Endothelial cell of umbilical vein (primary cell): ENCODE measurements at regions not wholly inside any gene's neighbourhood (a gene's known extent, or its start where the extent isn't known, plus 50 kb on each side); places are given as distances from the start of the nearest gene placed in this dataset.

Experiments
- BruUV-seq: library from RNA; stranded (reverse); fragments of 400-500 nt; replicated peaks from 2 replicates; lab custom pipeline; 2021; lab: Mats Ljungman, UMichigan
- CTCF ChIA-PET: fragments of 300-600, 350-600 bp; sonication (Branson Sonifier 250); formaldehyde crosslinking; loops from one replicate; lab custom pipeline; 2021; ENCODE audit warnings: antibody characterized with exemption, inconsistent platforms; lab: Charles Lee
- POLR2A ChIA-PET: fragments of 300-600, 350-600 bp; sonication (Branson Sonifier 250); formaldehyde crosslinking; loops from one replicate; lab custom pipeline; 2021; ENCODE audit warnings: antibody characterized with exemption, inconsistent platforms; lab: Charles Lee
- DNase-seq: peaks from one replicate; pipeline ENCODE4 v3.0.0-alpha.2; 2011; ENCODE audit warnings: low read depth, low spot score
- FAIRE-seq: peaks from 2 replicates; lab custom pipeline; 2011; peaks lifted over from hg19 to GRCh38; lab: Jason Lieb, UNC
- H2AFZ ChIP-seq: 2 replicates; pipeline ENCODE4 v1.6.0; 2012; ENCODE audit warnings: low read depth, low read length, control low read depth, inconsistent platforms
- H3K27ac ChIP-seq: 2 replicates; pipeline ENCODE4 v1.5.1; 2011; ENCODE audit warnings: low read depth, mild to moderate bottlenecking, control low read depth, low read length, moderate library complexity; ENCODE audit not compliant: insufficient read depth
- H3K27me3 ChIP-seq, 2 experiments: 2 replicates each; pipeline versions ENCODE4 v1.6.0 to v1.6.1; 2011; ENCODE audit warnings: low read length in 2 of 2, mixed read lengths in 1 of 2; ENCODE audit not compliant: control insufficient read depth in 2 of 2, insufficient read depth in 2 of 2
- H3K36me3 ChIP-seq, 2 experiments: 2 replicates in 1 of 2; 3 replicates in 1 of 2; pipeline ENCODE4 v1.5.1; 2011; ENCODE audit warnings: low read length in 2 of 2, mild to moderate bottlenecking in 1 of 2, moderate library complexity in 1 of 2; ENCODE audit not compliant: control insufficient read depth in 2 of 2, insufficient read depth in 2 of 2; ENCODE audit errors: extremely low read depth in 1 of 2
- H3K4me1 ChIP-seq: 3 replicates; pipeline ENCODE4 v1.5.1; 2011; ENCODE audit warnings: mild to moderate bottlenecking, low read length; ENCODE audit not compliant: control insufficient read depth, insufficient read depth; ENCODE audit errors: extremely low read depth
- H3K4me2 ChIP-seq: 2 replicates; pipeline ENCODE4 v1.6.1; 2011; ENCODE audit warnings: low read length, control low read depth, mixed read lengths; ENCODE audit not compliant: insufficient read depth
- H3K4me3 ChIP-seq, 3 experiments: fragments of 200-600 bp in 1 of 3; sonication (generic), shearing (Covaris generic) in 1 of 3; replicated peaks in 1 of 3; 2 replicates each; pipeline ENCODE4 v1.5.1; 2011 to 2016; ENCODE audit warnings: control low read depth in 3 of 3, low read length in 3 of 3, mild to moderate bottlenecking in 2 of 3, inconsistent platforms in 1 of 3, low read depth in 1 of 3, moderate library complexity in 1 of 3; ENCODE audit not compliant: insufficient read depth in 1 of 3
- H3K79me2 ChIP-seq: 2 replicates; pipeline ENCODE4 v1.6.0; 2012; ENCODE audit warnings: low read length, inconsistent platforms; ENCODE audit not compliant: control insufficient read depth, insufficient read depth
- H3K9ac ChIP-seq: replicated peaks from 2 replicates; pipeline ENCODE3; 2011; ENCODE audit warnings: low read length, control low read depth; ENCODE audit not compliant: insufficient read depth; ENCODE audit errors: extremely low read depth
- H3K9me1 ChIP-seq: replicated peaks from 3 replicates; pipeline ENCODE4 v1.6.0; 2011; ENCODE audit warnings: mild to moderate bottlenecking, low read length; ENCODE audit not compliant: control insufficient read depth, insufficient read depth; ENCODE audit errors: extremely low read depth
- H3K9me3 ChIP-seq: replicated peaks from 2 replicates; pipeline ENCODE4 v1.5.1; 2012; ENCODE audit warnings: low read length, inconsistent platforms; ENCODE audit not compliant: control insufficient read depth, insufficient read depth
- H4K20me1 ChIP-seq: replicated peaks from 2 replicates; pipeline ENCODE3; 2011; ENCODE audit warnings: mild to moderate bottlenecking, low read length; ENCODE audit not compliant: control insufficient read depth, insufficient read depth; ENCODE audit errors: extremely low read depth
- CTCF ChIP-seq, 2 donors: IDR thresholded peaks; 1 replicate in 1 of 2; 2 replicates in 1 of 2; pipeline ENCODE4 v1.5.1; 2011; ENCODE audit warnings: low read length in 2 of 2, mild to moderate bottlenecking in 2 of 2, moderate library complexity in 2 of 2, control low read depth in 1 of 2, inconsistent platforms in 1 of 2, low read depth in 1 of 2; ENCODE audit not compliant: insufficient read depth in 1 of 2; ENCODE audit errors: extremely low read depth in 1 of 2
- FOS ChIP-seq: IDR thresholded peaks from 2 replicates; pipeline ENCODE4 v1.6.1; 2011; ENCODE audit warnings: mild to moderate bottlenecking, low read length, moderate library complexity, borderline replicate concordance; ENCODE audit not compliant: insufficient read depth
- MAX ChIP-seq: IDR thresholded peaks from 2 replicates; pipeline ENCODE4 v1.6.1; 2011; ENCODE audit not compliant: insufficient read depth, insufficient read length
- MYC ChIP-seq: IDR thresholded peaks from one replicate; pipeline ENCODE4 v1.6.1; 2011; ENCODE audit warnings: mild to moderate bottlenecking, low read depth, low read length
- POLR2A ChIP-seq: IDR thresholded peaks from 2 replicates; pipeline ENCODE4 v1.6.1; 2012; ENCODE audit warnings: low read depth, mild to moderate bottlenecking, control low read depth, low read length
- POLR2AphosphoS5 ChIP-seq: IDR thresholded peaks from 2 replicates; pipeline ENCODE4 v1.6.1; 2012; ENCODE audit warnings: low read depth, mild to moderate bottlenecking, control low read depth, low read length, moderate library complexity; ENCODE audit not compliant: insufficient read depth
- dilution Hi-C: fragments of 300-500 bp; cut with MboI; formaldehyde crosslinking; loops from one replicate; pipeline ENCODE4 v1.15.0; 2019; ENCODE audit warnings: low sequenced_read_pairs; ENCODE audit not compliant: extremely low pct_ligation_motif_present
- intact Hi-C: fragments of 100-400 bp; cut with micrococcal nuclease; formaldehyde crosslinking; loops from one replicate; pipeline ENCODE4 v1.10.0; 2022

- intact Hi-C loops (no loop called here), dilution Hi-C loops (no loop called here)
- Histone ChIP-seq H4K20me1 (no peaks in the 10 kb centered on the region), H3K9ac (no peak overlapping the region), H3K4me1 (no peaks in the 10 kb centered on the region), H3K27ac (no peak overlapping the region), H3K9me1 (no peaks in the 10 kb centered on the region), H3K4me3 (no peak overlapping the region), H3K4me2 (no peak overlapping the region), H3K79me2 (no peaks in the 10 kb centered on the region), H2AFZ (no peak overlapping the region), H3K36me3 (no peaks in the 10 kb centered on the region), H3K27me3 (no peaks in the 10 kb centered on the region), H3K9me3 (no peaks in the 10 kb centered on the region)
- no peak for DNase-seq
- TF ChIP-seq CTCF (IDR thresholded peaks at IDR 0.05; ENCODE audit: extremely low read depth in 1 of 2, insufficient read depth in 1 of 2, low read depth in 1 of 2, low read length in 2 of 2) (no peak), MAX (no peak)
- ChIA-PET POLR2A (no interaction called here), CTCF (no interaction called here)
- no TSS peak for BruUV-seq
- FAIRE-seq, result no peak
These were observed 153.7 kb upstream of the FGF13 start for GRCh38 chrX:138865093-138865649.

- dilution Hi-C loops, result no loop called here
- FAIRE-seq, result no peak
These were observed 147.9 kb upstream of the FGF13 start for GRCh38 chrX:138859421-138859820.

More at GRCh38 chrX:138859421-138859820, 147.9 kb upstream of the FGF13 start:
- Histone ChIP-seq H3K4me2 (no peak overlapping the region), H3K9me1 (no peaks in the 10 kb centered on the region), H3K4me3 (no peak overlapping the region), H3K27me3 (no peaks in the 10 kb centered on the region), H3K9me3 (no peaks in the 10 kb centered on the region), H2AFZ (no peak overlapping the region), H3K36me3 (no peaks in the 10 kb centered on the region), H3K4me1 (no peaks in the 10 kb centered on the region), H3K9ac (no peak overlapping the region), H3K27ac (no peak overlapping the region), H4K20me1 (no peaks in the 10 kb centered on the region), H3K79me2 (no peaks in the 10 kb centered on the region)
- intact Hi-C loops, result no loop called here
- no peak for TF ChIP-seq POLR2AphosphoS5
- no peak for TF ChIP-seq MYC
- TF ChIP-seq FOS, result no peak
- no peak for TF ChIP-seq POLR2A
- no peak for TF ChIP-seq MAX
- POLR2A ChIA-PET, result no interaction called here
- CTCF ChIA-PET, result no interaction called here
- BruUV-seq, result no TSS peak
- DNase-seq, result no peak
